GM18520 (cell line): ENCODE measurements at regions not wholly inside any gene's neighbourhood (a gene's known extent, or its start where the extent isn't known, plus 50 kb on each side); places are given as distances from the start of the nearest gene placed in this dataset.
"Not testable (repeated sequence)": the region's sequence is repeated elsewhere in the genome, so short reads cannot be mapped to it uniquely, and the experiment has no call there.

Experiments used
- ATAC-seq: cut with Tn5 transposase; IDR thresholded peaks from one replicate; pipeline ENCODE4 v1.9.1; 2021; ENCODE audit not compliant: unreplicated experiment

DNA sequence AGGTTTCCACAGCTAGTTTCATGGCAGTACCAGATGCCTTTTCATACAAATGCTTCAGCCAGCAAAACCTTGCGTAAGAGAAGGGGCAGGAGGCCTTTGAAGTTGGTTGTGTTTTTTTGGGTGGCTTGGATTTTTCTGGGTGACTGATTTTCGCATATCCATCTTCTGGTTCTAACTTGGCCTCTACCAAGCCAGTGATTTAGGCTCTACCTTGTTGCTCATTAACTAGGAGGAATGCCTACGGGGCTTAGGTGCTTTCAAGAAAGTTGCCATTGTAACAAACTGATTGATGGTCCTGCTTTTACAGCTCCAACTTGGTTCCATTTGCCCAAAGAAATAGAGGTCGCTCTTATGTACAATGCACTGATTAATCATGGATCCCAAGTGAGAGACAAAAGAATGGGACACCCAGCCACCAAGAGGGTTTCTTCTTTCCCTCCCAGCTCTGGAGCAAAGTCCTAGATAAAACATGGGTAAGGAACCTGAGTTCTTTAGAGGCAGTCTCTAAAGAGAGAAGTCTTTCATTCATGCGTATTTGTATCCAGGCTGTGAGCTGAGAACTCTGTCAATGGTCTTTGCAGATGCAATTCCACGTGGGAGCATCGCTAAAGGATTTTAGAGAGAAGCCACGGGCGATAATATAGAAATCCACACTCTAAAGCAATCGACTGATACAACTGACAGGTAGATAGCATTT, 92.1 kb upstream of the FGFR2 start:
- no peak for ATAC-seq

DNA sequence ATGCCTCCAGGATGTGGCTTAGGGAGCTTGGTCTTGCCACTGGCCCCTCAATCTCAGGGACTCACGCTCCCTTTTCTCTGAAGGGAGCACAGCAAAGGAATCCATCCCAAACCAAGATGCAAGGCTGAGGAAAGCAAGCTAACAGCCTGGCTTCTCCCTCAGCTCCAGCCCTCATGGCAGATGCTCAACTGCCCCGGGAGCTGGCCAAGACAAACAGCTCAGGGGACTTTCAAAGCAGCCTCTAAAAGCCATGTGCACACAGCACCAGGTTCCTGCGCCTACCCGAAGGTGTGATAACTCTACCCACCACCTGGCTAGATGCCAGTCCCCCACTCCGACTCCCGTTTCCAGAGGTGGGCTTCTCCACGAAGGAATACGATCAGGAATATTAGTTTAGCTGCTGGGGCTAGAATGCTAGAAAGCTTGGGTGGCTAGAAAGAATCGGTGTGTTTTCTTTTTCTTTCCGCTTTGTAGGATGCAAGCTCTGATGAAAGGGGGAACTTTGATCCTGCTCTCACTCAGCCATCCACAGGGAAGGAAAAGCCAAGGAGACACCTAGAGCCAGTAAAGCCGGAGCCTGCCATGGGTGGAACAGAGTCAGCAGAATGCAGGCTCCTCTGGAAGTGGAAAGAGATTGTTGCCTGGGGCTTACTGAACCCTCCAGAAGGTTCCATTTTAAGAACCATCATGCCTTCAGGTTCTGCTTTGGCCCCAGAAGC, 89.0 kb upstream of the FGFR2 start:
- no peak for ATAC-seq

GRCh38 chr10:121684276-121684675, 86.0 kb upstream of the FGFR2 start:
- ATAC-seq = no peak

DNA sequence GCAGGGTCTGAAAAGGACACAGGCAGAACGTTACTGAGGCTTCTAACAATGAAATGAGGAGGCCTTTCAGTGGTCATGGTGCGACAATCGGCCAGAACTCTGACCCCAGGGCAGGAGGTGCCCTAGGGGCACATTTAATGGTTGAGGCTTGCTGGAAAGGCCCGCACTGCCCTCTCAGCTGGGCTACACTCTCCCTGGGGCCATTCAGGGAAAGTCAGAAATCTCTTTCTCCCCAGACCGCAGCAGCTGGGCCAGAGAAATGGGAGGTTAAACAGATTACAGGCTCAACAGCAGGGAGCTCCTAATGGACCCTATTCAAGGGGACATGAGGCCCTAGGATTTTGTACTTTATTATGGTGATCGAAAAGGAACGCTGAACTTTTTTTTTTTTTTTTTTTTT, 85.6 kb upstream of the FGFR2 start:
- no peak for ATAC-seq

DNA sequence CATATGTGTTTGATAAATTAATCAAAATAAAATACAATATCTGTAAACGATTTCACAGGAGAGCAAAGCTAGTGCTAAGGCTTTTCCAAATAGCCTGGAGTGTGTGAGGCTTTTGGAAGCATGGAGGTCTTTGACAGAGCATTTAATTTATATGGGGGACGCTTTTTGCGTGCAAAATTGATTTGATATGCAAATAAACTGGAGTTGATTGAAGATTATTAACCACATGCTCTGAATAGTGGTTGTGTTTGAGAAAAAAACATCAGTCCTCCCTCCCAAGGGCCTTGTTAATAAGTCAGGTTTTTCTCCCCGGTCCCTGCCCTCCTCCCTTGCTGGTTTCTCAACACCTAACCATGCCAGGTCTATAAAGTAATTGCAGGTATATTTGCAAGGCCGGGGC, 85.1 kb upstream of the FGFR2 start:
- no peak for ATAC-seq

DNA sequence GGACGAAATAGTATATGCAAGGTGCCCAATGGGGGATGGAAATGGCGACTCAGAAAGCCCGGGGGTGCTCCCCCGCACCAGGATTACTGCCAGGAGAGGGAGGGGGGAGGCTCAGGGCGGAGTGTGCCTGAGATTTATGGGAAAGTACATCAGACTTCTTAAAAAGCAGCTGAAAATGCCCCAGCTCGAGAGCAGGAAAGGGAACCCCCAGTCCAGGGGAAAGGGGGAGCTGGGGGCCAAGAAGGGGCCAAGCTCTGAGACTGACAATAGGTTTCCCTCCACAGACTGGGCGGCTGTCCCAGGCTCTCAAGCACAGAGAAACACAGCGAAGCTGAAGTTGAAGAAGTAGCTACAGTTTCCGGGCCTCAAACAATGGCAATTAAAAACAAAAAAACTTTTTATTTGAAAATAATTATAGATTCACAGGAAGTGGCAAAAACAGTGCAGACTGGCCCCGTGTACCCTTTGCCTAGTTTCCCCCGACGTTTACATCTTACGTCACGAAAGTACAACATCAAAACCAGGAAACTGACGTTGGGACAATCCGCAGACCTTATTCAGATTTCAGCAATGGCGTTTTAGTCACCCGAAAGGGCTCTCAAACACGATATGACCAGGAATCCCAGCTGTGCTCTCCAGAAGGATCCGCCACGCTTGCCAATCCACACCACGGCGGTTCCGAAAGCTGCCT, 83.9 kb upstream of the FGFR2 start:
- ATAC-seq = no peak

DNA sequence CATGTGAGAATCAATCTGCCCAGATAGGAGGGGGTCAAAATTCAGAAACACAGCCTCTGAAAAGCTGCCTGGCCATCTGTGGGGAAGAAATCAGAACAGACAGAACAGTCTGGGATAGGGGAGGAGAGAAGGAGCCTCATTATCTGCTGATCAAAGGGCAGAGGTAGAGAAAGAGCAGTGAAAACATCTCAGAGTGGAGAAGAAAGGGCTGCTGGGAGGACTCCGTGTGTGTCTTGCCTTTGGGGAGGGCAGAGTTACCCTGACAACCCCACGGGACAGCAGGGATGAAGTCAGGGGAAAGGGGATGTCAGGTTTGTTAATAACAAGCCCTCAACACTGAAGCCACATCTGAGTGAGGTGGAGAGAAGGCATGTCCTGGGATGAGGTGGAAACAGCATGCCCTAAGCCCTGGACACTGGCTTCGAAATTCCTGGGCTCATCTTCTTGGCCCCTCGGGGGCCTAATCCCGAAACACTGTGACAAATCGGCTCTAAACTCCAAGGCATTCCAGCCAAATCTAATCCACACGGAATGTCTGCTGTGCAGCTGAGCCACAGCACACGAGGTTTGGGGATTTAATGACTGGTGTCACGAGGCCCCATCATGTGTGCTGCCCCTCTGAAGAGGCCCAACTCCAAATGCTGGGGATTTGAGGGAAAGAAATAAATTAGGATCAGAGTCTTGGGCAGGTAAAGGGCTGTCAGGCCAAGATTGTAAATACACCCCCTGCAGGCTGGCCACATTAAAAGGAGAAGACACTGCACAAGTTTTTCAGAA, 82.8 kb upstream of the FGFR2 start:
- no peak for ATAC-seq

DNA sequence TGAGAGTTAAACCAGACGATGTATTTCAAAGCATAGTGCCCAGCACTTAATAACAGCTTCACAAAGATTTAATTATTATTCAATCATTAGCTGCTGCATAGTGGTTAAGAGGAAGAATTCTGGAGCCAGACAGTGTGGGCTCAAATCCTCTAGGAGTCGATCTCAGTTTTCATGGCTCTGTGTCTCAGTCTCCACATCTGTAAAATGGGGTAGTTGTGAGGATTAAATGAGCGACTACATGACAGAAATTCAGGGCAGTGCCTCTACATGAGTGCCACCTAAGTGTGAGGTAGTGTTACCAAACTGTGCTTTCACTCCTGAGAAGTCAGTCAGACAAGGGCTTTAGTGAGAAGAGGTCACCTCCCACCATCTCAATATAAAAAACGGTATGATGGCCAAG, 81.7 kb upstream of the FGFR2 start:
- no peak for ATAC-seq

DNA sequence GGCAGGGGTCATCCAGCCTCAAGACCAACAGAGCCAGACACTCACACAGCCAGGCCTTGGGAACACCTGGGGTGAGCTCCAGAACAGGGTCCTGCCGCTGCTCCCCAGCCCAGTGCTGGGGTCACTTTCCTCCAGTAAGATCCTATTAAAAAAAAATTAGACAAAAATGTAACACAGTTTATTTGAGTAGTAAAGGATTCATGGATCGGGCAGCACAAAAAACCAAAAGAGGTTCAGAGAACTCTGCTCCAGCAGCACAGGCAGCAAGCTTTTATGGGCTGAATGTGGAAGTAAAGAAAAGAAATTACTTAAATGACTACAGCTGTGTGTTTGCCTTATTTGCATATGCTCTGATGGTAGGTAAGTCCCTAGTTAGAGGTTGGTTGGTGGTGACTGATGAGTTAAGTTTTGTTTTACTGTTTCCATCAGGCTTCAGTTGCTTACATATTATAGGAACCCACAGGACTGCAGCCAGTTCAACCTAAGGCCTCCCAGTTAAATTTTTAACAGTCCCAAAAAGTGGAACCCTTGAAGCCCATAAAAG, 80.5 kb upstream of the FGFR2 start:
- ATAC-seq = peak; percentile 92

- ATAC-seq = no peak
Observed at GRCh38 chr10:121677880-121678279, 79.6 kb upstream of the FGFR2 start.

GRCh38 chr10:121675344-121675743, 77.1 kb upstream of the FGFR2 start:
- ATAC-seq = no peak

- ATAC-seq = no peak
Observed at GRCh38 chr10:121674885-121675284, 76.6 kb upstream of the FGFR2 start.

DNA sequence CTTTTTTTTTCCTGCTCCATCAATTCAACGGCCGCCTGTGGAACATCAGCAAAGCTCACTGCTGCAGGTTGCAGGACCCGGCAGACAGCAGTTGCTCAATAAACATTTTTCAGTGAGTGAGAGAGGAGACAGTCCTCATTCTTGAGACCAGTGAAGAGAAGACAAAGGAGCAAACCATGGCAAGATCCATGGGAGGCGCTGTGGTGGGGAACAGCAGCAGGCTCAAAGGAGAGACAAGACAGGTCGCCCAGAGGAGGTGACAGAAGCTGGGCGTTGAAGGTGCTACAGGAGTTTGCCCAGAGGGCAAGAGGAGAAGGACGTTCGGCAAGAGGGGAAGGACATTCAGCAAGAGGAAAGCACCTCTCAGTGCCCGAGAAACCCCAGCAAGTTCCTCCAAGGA, 74.5 kb upstream of the FGFR2 start:
- ATAC-seq = no peak

DNA sequence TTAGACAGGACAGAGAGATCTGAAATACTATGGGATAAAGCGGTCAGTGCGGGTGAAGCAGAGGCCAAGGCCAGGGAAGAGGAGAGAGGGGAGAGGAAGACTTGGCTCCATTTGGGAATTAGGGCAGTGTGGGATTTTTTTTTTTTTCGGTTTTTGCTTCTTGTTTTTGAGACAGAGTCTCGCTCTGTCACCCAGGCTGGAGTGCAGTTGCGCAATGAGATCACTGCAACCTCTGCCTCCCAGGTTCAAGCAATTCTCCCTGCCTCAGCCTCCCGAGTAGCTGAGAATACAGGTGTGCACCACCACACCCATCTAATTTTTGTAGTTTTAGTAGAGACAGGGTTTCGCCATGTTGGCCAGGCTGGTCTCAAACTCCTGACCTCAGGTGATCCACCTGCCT, 71.6 kb upstream of the FGFR2 start:
- ATAC-seq = not testable (repeated sequence)

- no peak for ATAC-seq
Observed at GRCh38 chr10:121669028-121669374, 70.8 kb upstream of the FGFR2 start.

DNA sequence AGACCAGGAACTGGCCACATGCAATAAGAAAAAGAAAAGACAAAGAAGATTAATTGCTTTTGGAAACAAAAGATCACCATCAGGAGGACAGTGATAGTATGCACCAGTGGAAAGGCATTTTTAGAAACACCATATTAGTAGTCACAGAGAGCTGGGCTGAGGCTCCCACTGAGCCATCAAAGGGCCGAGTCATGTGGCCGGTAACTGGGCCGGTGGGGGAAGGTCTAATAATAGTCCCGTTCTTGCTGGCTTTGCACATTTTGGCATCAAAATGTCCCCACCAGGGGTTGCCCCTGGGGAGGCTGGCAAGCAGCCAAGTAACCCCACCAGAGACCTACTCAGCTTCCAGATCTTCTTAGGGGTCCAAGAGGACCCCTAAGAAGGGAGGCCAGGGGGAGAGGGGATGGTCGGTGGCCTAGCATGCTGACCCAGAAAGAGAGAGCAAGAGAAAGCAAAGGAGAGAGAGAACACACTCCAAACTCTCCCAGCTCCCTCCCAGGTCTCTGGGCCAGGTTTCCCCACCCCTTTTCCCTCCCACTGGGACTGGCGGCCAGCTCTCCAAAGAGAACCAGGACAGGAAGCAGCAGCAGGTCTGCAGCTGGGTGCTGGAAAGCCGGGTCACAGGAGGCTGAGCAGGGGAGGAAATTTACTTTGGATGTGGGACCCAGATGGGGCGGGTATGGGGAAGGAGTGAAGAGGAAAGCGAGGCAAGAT, 70.2 kb upstream of the FGFR2 start:
- ATAC-seq = no peak

DNA sequence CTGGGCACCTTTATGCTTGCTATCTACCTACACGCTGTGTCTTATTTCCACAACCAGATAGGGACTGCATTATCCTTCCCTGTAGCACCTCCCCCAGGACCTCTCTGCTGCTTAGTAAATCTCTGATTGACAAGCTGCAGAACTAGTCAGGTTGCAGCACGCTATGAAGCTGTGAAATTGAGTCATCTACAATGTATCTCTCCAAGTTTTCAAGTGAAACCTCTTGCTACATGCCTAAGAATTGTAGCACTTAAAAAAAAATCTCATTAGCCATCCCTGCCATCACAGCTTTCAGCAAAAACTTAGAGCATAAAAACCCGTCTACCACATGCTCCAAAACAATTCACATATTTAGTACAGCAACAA, 69.7 kb upstream of the FGFR2 start:
- no peak for ATAC-seq

DNA sequence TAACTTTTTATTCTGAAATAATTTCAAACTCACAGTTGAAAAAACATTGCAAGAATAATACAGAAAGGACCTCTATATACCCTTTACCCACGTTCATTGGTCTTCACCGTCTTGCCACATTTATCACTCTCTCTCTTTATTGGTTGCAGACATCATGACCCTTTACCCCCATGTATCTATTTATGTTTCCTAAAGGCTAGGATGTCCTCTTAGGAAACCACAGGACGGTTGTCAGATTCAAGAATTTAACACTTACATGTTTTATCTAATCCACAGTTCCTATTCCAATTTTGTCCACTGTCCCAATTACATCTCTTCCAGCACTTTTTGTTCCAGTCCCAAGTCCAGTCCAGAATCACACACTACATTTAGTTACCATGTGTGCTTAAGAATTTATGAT, 67.6 kb upstream of the FGFR2 start:
- ATAC-seq = no peak

DNA sequence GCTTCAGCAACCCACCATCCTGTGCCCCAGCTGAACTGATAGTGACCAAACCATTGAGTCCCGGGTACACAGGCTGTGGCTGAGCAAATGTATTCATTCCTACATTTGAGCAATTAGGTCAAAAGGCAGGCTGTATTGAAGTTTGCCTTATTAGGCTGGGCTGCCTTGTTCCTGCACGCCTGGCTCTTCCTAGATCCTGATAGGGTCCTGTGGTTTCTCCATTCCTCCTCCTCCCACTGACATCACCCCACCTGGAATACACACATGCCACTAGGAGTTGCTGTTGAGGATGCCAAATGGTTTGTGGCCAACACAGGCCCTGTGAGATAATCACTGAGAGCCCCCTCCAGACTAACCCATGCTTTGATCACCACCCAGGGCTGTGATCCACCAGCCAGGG, 66.4 kb upstream of the FGFR2 start:
- no peak for ATAC-seq

DNA sequence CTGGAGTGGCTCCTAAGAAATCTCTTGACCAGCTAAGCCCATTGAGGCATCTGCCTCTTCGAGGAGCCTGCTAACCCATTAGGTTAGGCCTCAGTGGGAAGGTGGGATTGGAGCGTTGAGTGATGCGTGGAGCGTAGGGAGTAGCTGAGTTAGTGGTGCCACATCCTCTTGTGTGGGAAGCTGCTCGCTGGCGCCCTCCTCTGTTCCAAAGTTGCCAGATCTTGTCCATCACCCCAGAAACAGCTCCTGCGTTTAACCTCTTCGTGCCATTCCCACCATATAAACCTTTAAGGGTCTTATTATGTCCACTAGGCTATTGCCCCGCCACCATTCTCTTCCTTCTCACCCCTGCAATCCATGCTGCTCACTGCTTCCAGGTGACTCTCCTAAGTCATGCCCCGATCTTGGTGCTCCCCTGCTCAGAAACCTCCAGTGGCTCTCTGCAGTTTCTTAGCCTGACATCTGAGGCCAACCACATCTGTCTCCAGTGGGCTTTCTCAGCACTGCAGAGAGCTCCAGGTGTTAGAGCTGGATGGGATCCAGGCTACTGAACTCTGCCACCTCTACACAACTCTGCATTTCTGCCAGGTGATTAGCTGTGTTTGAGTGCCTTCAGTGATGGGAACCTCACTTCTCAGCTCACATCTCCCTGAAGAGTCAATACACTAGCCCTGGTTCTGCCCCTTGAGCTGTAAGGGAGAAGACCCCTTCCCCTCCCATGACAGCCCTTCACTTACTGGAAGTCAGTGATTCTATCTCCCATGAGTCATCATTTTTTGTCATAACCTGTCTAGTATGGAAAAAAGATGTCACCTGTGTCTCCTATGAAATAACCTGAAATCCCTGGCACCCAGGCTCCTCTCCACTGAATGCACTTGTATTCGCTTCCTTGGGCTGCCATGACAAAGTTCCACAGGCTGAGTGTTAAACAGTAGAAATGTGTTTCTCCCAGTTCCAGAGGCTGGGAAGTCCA, 65.0 kb upstream of the FGFR2 start:
- ATAC-seq = no peak
